ENCODE measurements at regions not wholly inside any gene's neighbourhood (a gene's known extent, or its start where the extent isn't known, plus 50 kb on each side); places are given as distances from the start of the nearest gene placed in this dataset.

GRCh38 chr5:17907094-17907493, 272.8 kb downstream of the TAF11L14 start:
- intact Hi-C loops (cut with DNase I, micrococcal nuclease), result no loop called here
- Histone ChIP-seq H3K4me1 (ENCODE audit: low read depth) (no peaks in the 10 kb centered on the region), H3K9me3 (peaks cover 9% of the 10 kb centered on the region), H3K4me3 (no peak overlapping the region), H3K36me3 (ENCODE audit: low read depth) (no peaks in the 10 kb centered on the region)
- TF ChIP-seq CTCF (IDR thresholded peaks at IDR 0.05), result no peak
- ATAC-seq (no peak), DNase-seq (no peak)

- TF ChIP-seq CTCF (IDR thresholded peaks at IDR 0.05), result no peak
- H3K9me3 ChIP-seq, result peaks cover 6% of the 10 kb centered on the region
- H3K4me1 ChIP-seq (ENCODE audit: low read depth), result no peaks in the 10 kb centered on the region
- ATAC-seq, result no peak
- H3K4me3 ChIP-seq, result no peak overlapping the region
- no peaks in the 10 kb centered on the region for H3K36me3 ChIP-seq (ENCODE audit: low read depth)
- no peak for DNase-seq
- intact Hi-C loops (cut with DNase I, micrococcal nuclease), result no loop called here
Observed at GRCh38 chr5:17910318-17910717, 276.1 kb downstream of the TAF11L14 start.

GRCh38 chr5:17912794-17913193, 278.5 kb downstream of the TAF11L14 start:
- ATAC-seq (no peak), DNase-seq (no peak)
- Histone ChIP-seq H3K36me3 (ENCODE audit: low read depth) (no peaks in the 10 kb centered on the region), H3K9me3 (no peaks in the 10 kb centered on the region), H3K4me1 (ENCODE audit: low read depth) (no peaks in the 10 kb centered on the region), H3K4me3 (no peak overlapping the region)
- intact Hi-C loops (cut with DNase I, micrococcal nuclease), result no loop called here
- no peak for TF ChIP-seq CTCF (IDR thresholded peaks at IDR 0.05)

- no peak for DNase-seq
- no peak for TF ChIP-seq CTCF (IDR thresholded peaks at IDR 0.05)
- intact Hi-C loops (cut with DNase I, micrococcal nuclease), result no loop called here
Observed at GRCh38 chr5:17916446-17916845, 282.2 kb downstream of the TAF11L14 start.

GRCh38 chr5:17917465-17917864, 283.2 kb downstream of the TAF11L14 start:
- TF ChIP-seq CTCF (IDR thresholded peaks at IDR 0.05), result no peak
- Histone ChIP-seq H3K4me1 (ENCODE audit: low read depth) (no peaks in the 10 kb centered on the region), H3K9me3 (no peaks in the 10 kb centered on the region), H3K4me3 (no peak overlapping the region), H3K36me3 (ENCODE audit: low read depth) (no peaks in the 10 kb centered on the region)
- no peak for DNase-seq
- ATAC-seq, result no peak
- intact Hi-C loops (cut with DNase I, micrococcal nuclease), result no loop called here

More at GRCh38 chr5:17916446-17916845, 282.2 kb downstream of the TAF11L14 start:
- ATAC-seq, result no peak
- Histone ChIP-seq H3K9me3 (no peaks in the 10 kb centered on the region), H3K36me3 (ENCODE audit: low read depth) (no peaks in the 10 kb centered on the region), H3K4me1 (ENCODE audit: low read depth) (no peaks in the 10 kb centered on the region), H3K4me3 (no peak overlapping the region)
